Ectodermal cell (in vitro differentiated cells): ENCODE measurements at regions not wholly inside any gene's neighbourhood (a gene's known extent, or its start where the extent isn't known, plus 50 kb on each side); places are given as distances from the start of the nearest gene placed in this dataset.

Source experiments
- H3K27ac ChIP-seq: 2 replicates; pipeline ENCODE4 v1.7.0; 2013; ENCODE audit warnings: mild to moderate bottlenecking, low read depth, low read length; ENCODE audit not compliant: insufficient read depth, poor library complexity, severe bottlenecking
- H3K27me3 ChIP-seq: 2 replicates; pipeline ENCODE4 v1.7.0; 2013; ENCODE audit warnings: mild to moderate bottlenecking, low read length; ENCODE audit not compliant: insufficient read depth, control insufficient read depth, poor library complexity, severe bottlenecking
- H3K36me3 ChIP-seq: one replicate; pipeline ENCODE4 v1.7.0; 2013; ENCODE audit warnings: low read length; ENCODE audit not compliant: control insufficient read depth, insufficient read depth
- H3K4me1 ChIP-seq: one replicate; pipeline ENCODE4 v1.7.0; 2013; ENCODE audit warnings: low read length; ENCODE audit not compliant: control insufficient read depth, insufficient read depth
- H3K4me3 ChIP-seq: 2 replicates; pipeline ENCODE4 v1.7.0; 2013; ENCODE audit warnings: low read depth, low read length, control low read depth; ENCODE audit not compliant: insufficient read depth
- H3K9me3 ChIP-seq: 2 replicates; pipeline ENCODE4 v1.7.0; 2013; ENCODE audit warnings: mild to moderate bottlenecking, low read length, moderate library complexity; ENCODE audit not compliant: control insufficient read depth
- WGBS, 2 experiments: methylation state at CpG; one replicate each; pipeline ENCODE4 v1.1.7; 2013; ENCODE audit warnings: missing lambda C conversion rate in 2 of 2; 5-methylcytosine and 5-hydroxymethylcytosine counted together

GRCh38 chr6:169048865-169049205, 204.8 kb downstream of the THBS2 start:
- WGBS, 2 experiments: 94 to 96% methylated on average over 9 to 11 of the region's 11 CpGs
- Histone ChIP-seq H3K4me3 (no peak overlapping the region), H3K4me1 (no peaks in the 10 kb centered on the region), H3K27ac (no peak overlapping the region), H3K27me3 (no peaks in the 10 kb centered on the region), H3K9me3 (no peaks in the 10 kb centered on the region), H3K36me3 (no peaks in the 10 kb centered on the region)

- no peaks in the 10 kb centered on the region for H3K4me1 ChIP-seq
- H3K27ac ChIP-seq: no peak overlapping the region
- no peaks in the 10 kb centered on the region for H3K36me3 ChIP-seq
- WGBS, 2 experiments: 92 to 94% methylated on average over 18 of the region's 18 CpGs
- no peaks in the 10 kb centered on the region for H3K27me3 ChIP-seq
- no peaks in the 10 kb centered on the region for H3K9me3 ChIP-seq
- no peak overlapping the region for H3K4me3 ChIP-seq
Observed at GRCh38 chr6:169048185-169048864, 205.3 kb downstream of the THBS2 start.

GRCh38 chr6:169047345-169047744, 206.3 kb downstream of the THBS2 start:
- Histone ChIP-seq H3K27ac (no peak overlapping the region), H3K27me3 (no peaks in the 10 kb centered on the region), H3K4me1 (no peaks in the 10 kb centered on the region), H3K36me3 (no peaks in the 10 kb centered on the region), H3K4me3 (no peak overlapping the region), H3K9me3 (no peaks in the 10 kb centered on the region)
- 92 to 95% methylated on average over 6 of the region's 6 CpGs for WGBS, 2 experiments

- H3K27me3 ChIP-seq: no peaks in the 10 kb centered on the region
- H3K36me3 ChIP-seq: no peaks in the 10 kb centered on the region
- no peak overlapping the region for H3K27ac ChIP-seq
- H3K4me3 ChIP-seq: no peak overlapping the region
- no peaks in the 10 kb centered on the region for H3K9me3 ChIP-seq
- WGBS, 2 experiments: 92% methylated on average over 10 of the region's 10 CpGs
- no peaks in the 10 kb centered on the region for H3K4me1 ChIP-seq
Observed at GRCh38 chr6:169046483-169047192, 207.0 kb downstream of the THBS2 start.

- no peaks in the 10 kb centered on the region for H3K27me3 ChIP-seq
- H3K27ac ChIP-seq: no peak overlapping the region
- no peaks in the 10 kb centered on the region for H3K9me3 ChIP-seq
- H3K4me1 ChIP-seq: no peaks in the 10 kb centered on the region
- H3K36me3 ChIP-seq: no peaks in the 10 kb centered on the region
- no peak overlapping the region for H3K4me3 ChIP-seq
Observed at GRCh38 chr6:169046021-169046420, 207.6 kb downstream of the THBS2 start.

GRCh38 chr6:169045486-169045885, 208.2 kb downstream of the THBS2 start:
- Histone ChIP-seq H3K4me3 (no peak overlapping the region), H3K27me3 (no peaks in the 10 kb centered on the region), H3K27ac (no peak overlapping the region), H3K9me3 (no peaks in the 10 kb centered on the region), H3K36me3 (no peaks in the 10 kb centered on the region), H3K4me1 (no peaks in the 10 kb centered on the region)
- WGBS, 2 experiments: 92 to 94% methylated on average over 5 of the region's 5 CpGs

GRCh38 chr6:169044381-169045230, 209.0 kb downstream of the THBS2 start:
- no peak overlapping the region for H3K27ac ChIP-seq
- H3K9me3 ChIP-seq: no peaks in the 10 kb centered on the region
- WGBS, 2 experiments: 93 to 95% methylated on average over 14 of the region's 14 CpGs

GRCh38 chr6:169042061-169042460, 211.6 kb downstream of the THBS2 start:
- H3K36me3 ChIP-seq: no peaks in the 10 kb centered on the region
- no peaks in the 10 kb centered on the region for H3K9me3 ChIP-seq
- H3K4me1 ChIP-seq: no peaks in the 10 kb centered on the region
- H3K4me3 ChIP-seq: no peak overlapping the region
- WGBS, 2 experiments: 94 to 97% methylated on average over 5 of the region's 5 CpGs
- no peak overlapping the region for H3K27ac ChIP-seq
- no peaks in the 10 kb centered on the region for H3K27me3 ChIP-seq

More at GRCh38 chr6:169044381-169045230, 209.0 kb downstream of the THBS2 start:
- no peaks in the 10 kb centered on the region for H3K4me1 ChIP-seq
- no peaks in the 10 kb centered on the region for H3K27me3 ChIP-seq
- no peak overlapping the region for H3K4me3 ChIP-seq
- H3K36me3 ChIP-seq: no peaks in the 10 kb centered on the region

GRCh38 chr6:169041078-169041477, 212.6 kb downstream of the THBS2 start:
- Histone ChIP-seq H3K27me3 (no peaks in the 10 kb centered on the region), H3K27ac (no peak overlapping the region), H3K4me1 (no peaks in the 10 kb centered on the region), H3K9me3 (no peaks in the 10 kb centered on the region), H3K36me3 (no peaks in the 10 kb centered on the region), H3K4me3 (no peak overlapping the region)
- 91 to 93% methylated on average over 9 of the region's 9 CpGs for WGBS, 2 experiments

- no peaks in the 10 kb centered on the region for H3K9me3 ChIP-seq
- WGBS, 2 experiments: 79 to 90% methylated on average over 1 of the region's 1 CpG
- H3K4me3 ChIP-seq: no peak overlapping the region
- H3K4me1 ChIP-seq: no peaks in the 10 kb centered on the region
- H3K27ac ChIP-seq: no peak overlapping the region
- no peaks in the 10 kb centered on the region for H3K36me3 ChIP-seq
- no peaks in the 10 kb centered on the region for H3K27me3 ChIP-seq
Observed at GRCh38 chr6:169038691-169039090, 215.0 kb downstream of the THBS2 start.
